HCT116 (cell line): ENCODE measurements at regions not wholly inside any gene's neighbourhood (a gene's known extent, or its start where the extent isn't known, plus 50 kb on each side); places are given as distances from the start of the nearest gene placed in this dataset.

Experiments
- ATAC-seq: fragments of 200-7000 bp; cut with Tn5 transposase; 2 replicates; pipeline ENCODE4 v1.9.1; 2020; ENCODE audit warnings: mild to moderate bottlenecking, moderate library complexity
- BruUV-seq: library from RNA; stranded (reverse); fragments of 400-500 nt; replicated peaks from 2 replicates; lab custom pipeline; 2021; lab: Mats Ljungman, UMichigan
- CTCF ChIA-PET: fragments of 300-600 bp; sonication (Branson Sonifier 250); formaldehyde crosslinking; loops from one replicate; lab custom pipeline; 2021; ENCODE audit warnings: antibody characterized with exemption; lab: Charles Lee
- POLR2A ChIA-PET: fragments of 300-600, 350-600 bp; sonication (Branson Sonifier 250); formaldehyde crosslinking; loops from one replicate; lab custom pipeline; 2021; ENCODE audit warnings: antibody characterized with exemption; lab: Charles Lee
- RAD21 ChIA-PET, 2 experiments: fragments of 300-600 bp; sonication (Branson Sonifier 250); formaldehyde crosslinking; loops; one replicate each; lab custom pipeline; 2023; ENCODE audit warnings: low total read pairs in 2 of 2; ENCODE audit not compliant: uncharacterized antibody in 2 of 2, unreplicated experiment in 2 of 2, low non-redundant PET in 1 of 2; lab: Charles Lee
- DNase-seq: peaks from one replicate; pipeline ENCODE4 v3.0.0-alpha.2; 2010; ENCODE audit warnings: low read depth, low spot score
- H2AFZ ChIP-seq: fragments of 200-600 bp; shearing (Covaris generic), sonication (generic); 2 replicates; pipeline ENCODE4 v1.6.1; 2017; ENCODE audit warnings: low read depth, mixed run types, mixed read lengths, antibody characterized with exemption, low read length; ENCODE audit not compliant: poor library complexity, severe bottlenecking
- H3K27ac ChIP-seq: 2 replicates; pipeline ENCODE4 v1.5.1; 2012; ENCODE audit warnings: low read depth, low read length
- H3K27me3 ChIP-seq: fragments of 200-600 bp; sonication (generic); 2 replicates; pipeline ENCODE4 v1.6.1; 2016; ENCODE audit warnings: mixed run types, low read length, mixed read lengths; ENCODE audit not compliant: insufficient read depth
- H3K36me3 ChIP-seq, 2 experiments: fragments of 200-500 bp in 1 of 2; fragments of 200-600 bp in 1 of 2; sonication (Bioruptor generic) in 1 of 2; sonication (generic) in 1 of 2; 2 replicates each; pipeline versions ENCODE4 v1.5.1 to v1.6.1; 2014 to 2016; ENCODE audit warnings: low read length in 2 of 2, inconsistent platforms in 1 of 2, mixed read lengths in 1 of 2, mixed run types in 1 of 2; ENCODE audit not compliant: insufficient read depth in 2 of 2, control insufficient read depth in 1 of 2
- H3K4me1 ChIP-seq, 2 experiments: fragments of 200-600 bp in 1 of 2; sonication (generic) in 1 of 2; 2 replicates each; pipeline versions ENCODE4 v1.5.1 to v1.6.1; 2012 to 2017; ENCODE audit warnings: low read length in 2 of 2, inconsistent platforms in 1 of 2, mild to moderate bottlenecking in 1 of 2, mixed read lengths in 1 of 2, mixed run types in 1 of 2, moderate library complexity in 1 of 2; ENCODE audit not compliant: insufficient read depth in 2 of 2, control insufficient read depth in 1 of 2
- H3K4me2 ChIP-seq: fragments of 200-600 bp; sonication (generic); 2 replicates; pipeline ENCODE4 v1.6.1; 2017; ENCODE audit warnings: mixed run types, low read length, mixed read lengths
- H3K4me3 ChIP-seq, 2 experiments: fragments of 200-600 bp in 1 of 2; sonication (generic) in 1 of 2; replicated peaks in 1 of 2; 2 replicates each; pipeline ENCODE4 v1.5.1; 2011 to 2016; ENCODE audit warnings: low read length in 2 of 2, control low read depth in 1 of 2, low read depth in 1 of 2, mild to moderate bottlenecking in 1 of 2, mixed read lengths in 1 of 2, mixed run types in 1 of 2
- H3K79me2 ChIP-seq: fragments of 200-600 bp; sonication (generic); 2 replicates; pipeline ENCODE4 v1.6.1; 2017; ENCODE audit warnings: mild to moderate bottlenecking, mixed run types, low read length, moderate library complexity, mixed read lengths; ENCODE audit not compliant: insufficient read depth
- H3K9ac ChIP-seq: fragments of 200-600 bp; sonication (generic); 2 replicates; pipeline ENCODE4 v1.6.1; 2016; ENCODE audit warnings: low read length, mixed read lengths
- H3K9me2 ChIP-seq: fragments of 200-600 bp; sonication (generic), shearing (Covaris generic); 2 replicates; pipeline ENCODE4 v1.6.1; 2017; ENCODE audit warnings: mixed run types, mild to moderate bottlenecking, moderate library complexity; ENCODE audit not compliant: insufficient read depth
- H3K9me3 ChIP-seq, 2 experiments: fragments of 200-500 bp in 1 of 2; fragments of 200-600 bp in 1 of 2; sonication (Bioruptor generic) in 1 of 2; sonication (generic) in 1 of 2; 2 replicates each; pipeline ENCODE4 v1.6.1; 2014 to 2017; ENCODE audit warnings: low read length in 2 of 2, mixed read lengths in 2 of 2, inconsistent platforms in 1 of 2, low read depth in 1 of 2, mild to moderate bottlenecking in 1 of 2, mixed run types in 1 of 2, moderate library complexity in 1 of 2; ENCODE audit not compliant: control insufficient read depth in 1 of 2, insufficient read depth in 1 of 2
- H4K20me1 ChIP-seq: fragments of 200-600 bp; sonication (generic), shearing (Covaris generic); 2 replicates; pipeline ENCODE4 v1.6.1; 2017; ENCODE audit warnings: mixed run types, mild to moderate bottlenecking, moderate library complexity; ENCODE audit not compliant: insufficient read depth
- CBX3 ChIP-seq: IDR thresholded peaks from 2 replicates; pipeline ENCODE4 v1.6.1; 2012; ENCODE audit warnings: low read depth
- CEBPB ChIP-seq: IDR thresholded peaks from 2 replicates; pipeline ENCODE4 v1.6.1; 2012; ENCODE audit warnings: low read depth
- EGR1 ChIP-seq: IDR thresholded peaks from 2 replicates; pipeline ENCODE4 v1.6.1; 2012; ENCODE audit warnings: low read depth
- EZH2 ChIP-seq: fragments of 200-600 bp; sonication (generic); IDR thresholded peaks from 2 replicates; pipeline ENCODE4 v1.6.1; 2017; ENCODE audit warnings: antibody characterized with exemption, mixed run types
- FOSL1 ChIP-seq: IDR thresholded peaks from 2 replicates; pipeline ENCODE4 v1.6.1; 2012; ENCODE audit warnings: low read depth
- JUND ChIP-seq: IDR thresholded peaks from 2 replicates; pipeline ENCODE4 v1.6.1; 2012
- SIN3A ChIP-seq: IDR thresholded peaks from 2 replicates; pipeline ENCODE4 v1.6.1; 2012; ENCODE audit warnings: low read depth
- SP1 ChIP-seq: IDR thresholded peaks from 2 replicates; pipeline ENCODE4 v1.6.1; 2012; ENCODE audit warnings: low read depth
- SRF ChIP-seq: IDR thresholded peaks from 2 replicates; pipeline ENCODE4 v1.6.1; 2012; ENCODE audit warnings: low read depth
- TCF7L2 ChIP-seq: IDR thresholded peaks from 2 replicates; pipeline ENCODE4 v1.7.0; 2011; ENCODE audit warnings: borderline replicate concordance, inconsistent platforms; ENCODE audit not compliant: insufficient read depth, insufficient read length; ENCODE audit errors: extremely low read depth
- YY1 ChIP-seq: IDR thresholded peaks from 2 replicates; pipeline ENCODE4 v1.6.1; 2011; ENCODE audit warnings: low read length, low read depth, moderate library complexity, mild to moderate bottlenecking; ENCODE audit not compliant: insufficient replicate concordance; ENCODE audit errors: extremely low read depth
- intact Hi-C: fragments of 100-400 bp; cut with micrococcal nuclease; formaldehyde crosslinking; loops from 2 replicates; pipeline ENCODE4 v1.10.0; 2022
- TF ChIP-seq, protein P1 (sequence below): IDR thresholded peaks from 2 replicates; pipeline ENCODE4 v1.6.1; 2011; ENCODE audit warnings: mild to moderate bottlenecking, low read length, moderate library complexity; ENCODE audit not compliant: insufficient replicate concordance; ENCODE audit errors: extremely low read depth
- TF ChIP-seq, protein P2 (sequence below), 3 experiments: fragments of 200-600 bp in 1 of 3; sonication (generic) in 1 of 3; IDR thresholded peaks in 2 of 3; conservative IDR thresholded peaks in 1 of 3; 2 replicates each; pipeline ENCODE4 v1.5.1; 2012 to 2017; ENCODE audit warnings: low read depth in 2 of 3, low read length in 2 of 3, antibody characterized with exemption in 1 of 3, borderline replicate concordance in 1 of 3, control low read depth in 1 of 3, mild to moderate bottlenecking in 1 of 3, mixed read lengths in 1 of 3, mixed run types in 1 of 3, moderate library complexity in 1 of 3; ENCODE audit not compliant: insufficient read depth in 1 of 3
- TF ChIP-seq, protein P3 (sequence below): IDR thresholded peaks from 2 replicates; pipeline ENCODE4 v1.6.1; 2012; ENCODE audit warnings: low read depth

DNA sequence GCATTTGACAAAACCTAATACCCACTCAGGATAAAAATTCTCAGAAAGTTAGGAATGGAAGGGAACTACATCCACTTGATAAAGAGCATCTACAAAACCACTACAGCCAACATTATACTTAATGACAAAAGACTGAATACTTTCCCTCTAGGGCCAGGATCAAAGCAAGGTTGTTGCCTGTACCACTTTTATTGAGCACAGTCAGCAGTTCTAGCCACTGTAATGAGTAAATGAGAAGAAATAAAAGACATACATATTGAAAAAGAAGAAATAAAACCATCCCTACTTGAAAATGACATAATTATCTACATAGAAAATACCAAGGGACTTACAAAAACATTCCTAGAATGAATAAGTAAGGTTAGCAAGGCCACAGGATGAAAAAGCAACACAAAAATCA is 194.8 kb upstream of the ZNF507 start:
- ChIA-PET CTCF (no interaction called here), RAD21 (no interaction called here), POLR2A (no interaction called here)
- ATAC-seq (no peak), DNase-seq (no peak)
- no peaks in the 10 kb centered on the region for H3K27me3 ChIP-seq
- BruUV-seq: no TSS peak
- H3K36me3 ChIP-seq: no peaks in the 10 kb centered on the region
- intact Hi-C loops: no loop called here
- no peak overlapping the region for H2AFZ ChIP-seq
- TF ChIP-seq CEBPB: no peak
- H3K79me2 ChIP-seq: no peaks in the 10 kb centered on the region
- no peaks in the 10 kb centered on the region for H3K4me1 ChIP-seq
- H3K4me2 ChIP-seq: no peak overlapping the region
- no peak overlapping the region for H3K9ac ChIP-seq
- H3K9me3 ChIP-seq: no peaks in the 10 kb centered on the region; a peak in 1 of 4 replicates
- no peak overlapping the region for H3K4me3 ChIP-seq
- H4K20me1 ChIP-seq: no peaks in the 10 kb centered on the region
- no peaks in the 10 kb centered on the region for H3K9me2 ChIP-seq
- no peak overlapping the region for H3K27ac ChIP-seq

DNA sequence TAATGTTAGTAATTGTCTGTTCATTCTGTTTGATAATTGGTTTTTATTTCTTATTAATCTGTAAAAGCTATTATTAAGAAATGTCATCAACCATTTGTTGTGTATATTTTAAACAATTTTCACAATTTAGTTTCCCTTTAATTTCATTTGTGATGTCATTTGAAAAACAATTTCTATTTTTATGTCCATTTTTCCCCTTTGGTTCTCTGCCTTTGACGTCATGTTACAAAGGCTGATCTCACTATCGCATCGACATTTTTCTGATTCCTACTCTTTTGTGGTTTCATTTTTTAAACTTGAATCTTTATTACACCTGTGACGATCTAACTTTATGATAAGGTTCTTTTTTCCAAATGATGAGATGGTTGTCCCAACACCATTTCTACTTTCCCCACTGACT is 191.0 kb upstream of the ZNF507 start:
- Histone ChIP-seq H3K4me3 (no peak overlapping the region), H3K27me3 (no peaks in the 10 kb centered on the region), H2AFZ (no peak overlapping the region), H3K9me2 (no peaks in the 10 kb centered on the region), H3K79me2 (no peaks in the 10 kb centered on the region), H4K20me1 (no peaks in the 10 kb centered on the region), H3K9ac (no peak overlapping the region), H3K9me3 (no peaks in the 10 kb centered on the region), H3K27ac (no peak overlapping the region), H3K4me2 (no peak overlapping the region), H3K4me1 (no peaks in the 10 kb centered on the region), H3K36me3 (no peaks in the 10 kb centered on the region)
- intact Hi-C loops: no loop called here
- CTCF ChIA-PET: no interaction called here
- DNase-seq: no peak
- no peak for ATAC-seq
- BruUV-seq: no TSS peak
- RAD21 ChIA-PET: no interaction called here
- POLR2A ChIA-PET: no interaction called here
- TF ChIP-seq JUND: no peak
- TF ChIP-seq, protein P1, sequence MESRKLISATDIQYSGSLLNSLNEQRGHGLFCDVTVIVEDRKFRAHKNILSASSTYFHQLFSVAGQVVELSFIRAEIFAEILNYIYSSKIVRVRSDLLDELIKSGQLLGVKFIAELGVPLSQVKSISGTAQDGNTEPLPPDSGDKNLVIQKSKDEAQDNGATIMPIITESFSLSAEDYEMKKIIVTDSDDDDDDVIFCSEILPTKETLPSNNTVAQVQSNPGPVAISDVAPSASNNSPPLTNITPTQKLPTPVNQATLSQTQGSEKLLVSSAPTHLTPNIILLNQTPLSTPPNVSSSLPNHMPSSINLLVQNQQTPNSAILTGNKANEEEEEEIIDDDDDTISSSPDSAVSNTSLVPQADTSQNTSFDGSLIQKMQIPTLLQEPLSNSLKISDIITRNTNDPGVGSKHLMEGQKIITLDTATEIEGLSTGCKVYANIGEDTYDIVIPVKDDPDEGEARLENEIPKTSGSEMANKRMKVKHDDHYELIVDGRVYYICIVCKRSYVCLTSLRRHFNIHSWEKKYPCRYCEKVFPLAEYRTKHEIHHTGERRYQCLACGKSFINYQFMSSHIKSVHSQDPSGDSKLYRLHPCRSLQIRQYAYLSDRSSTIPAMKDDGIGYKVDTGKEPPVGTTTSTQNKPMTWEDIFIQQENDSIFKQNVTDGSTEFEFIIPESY: no peak
- no peak for TF ChIP-seq FOSL1
- TF ChIP-seq SIN3A: no peak
- TF ChIP-seq, protein P2, sequence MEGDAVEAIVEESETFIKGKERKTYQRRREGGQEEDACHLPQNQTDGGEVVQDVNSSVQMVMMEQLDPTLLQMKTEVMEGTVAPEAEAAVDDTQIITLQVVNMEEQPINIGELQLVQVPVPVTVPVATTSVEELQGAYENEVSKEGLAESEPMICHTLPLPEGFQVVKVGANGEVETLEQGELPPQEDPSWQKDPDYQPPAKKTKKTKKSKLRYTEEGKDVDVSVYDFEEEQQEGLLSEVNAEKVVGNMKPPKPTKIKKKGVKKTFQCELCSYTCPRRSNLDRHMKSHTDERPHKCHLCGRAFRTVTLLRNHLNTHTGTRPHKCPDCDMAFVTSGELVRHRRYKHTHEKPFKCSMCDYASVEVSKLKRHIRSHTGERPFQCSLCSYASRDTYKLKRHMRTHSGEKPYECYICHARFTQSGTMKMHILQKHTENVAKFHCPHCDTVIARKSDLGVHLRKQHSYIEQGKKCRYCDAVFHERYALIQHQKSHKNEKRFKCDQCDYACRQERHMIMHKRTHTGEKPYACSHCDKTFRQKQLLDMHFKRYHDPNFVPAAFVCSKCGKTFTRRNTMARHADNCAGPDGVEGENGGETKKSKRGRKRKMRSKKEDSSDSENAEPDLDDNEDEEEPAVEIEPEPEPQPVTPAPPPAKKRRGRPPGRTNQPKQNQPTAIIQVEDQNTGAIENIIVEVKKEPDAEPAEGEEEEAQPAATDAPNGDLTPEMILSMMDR (IDR thresholded peaks at IDR 0.05 in 2 of 3, conservative IDR thresholded peaks at IDR 0.05 in 1 of 3; ENCODE audit: borderline replicate concordance in 1 of 3, insufficient read depth in 1 of 3, low read depth in 2 of 3, low read length in 2 of 3): no peak
- TF ChIP-seq EGR1: no peak
- TF ChIP-seq EZH2: no peak
- no peak for TF ChIP-seq CEBPB
- no peak for TF ChIP-seq TCF7L2
- TF ChIP-seq CBX3: no peak
- TF ChIP-seq SP1: no peak
- TF ChIP-seq SRF: no peak
- no peak for TF ChIP-seq YY1
- TF ChIP-seq, protein P3, sequence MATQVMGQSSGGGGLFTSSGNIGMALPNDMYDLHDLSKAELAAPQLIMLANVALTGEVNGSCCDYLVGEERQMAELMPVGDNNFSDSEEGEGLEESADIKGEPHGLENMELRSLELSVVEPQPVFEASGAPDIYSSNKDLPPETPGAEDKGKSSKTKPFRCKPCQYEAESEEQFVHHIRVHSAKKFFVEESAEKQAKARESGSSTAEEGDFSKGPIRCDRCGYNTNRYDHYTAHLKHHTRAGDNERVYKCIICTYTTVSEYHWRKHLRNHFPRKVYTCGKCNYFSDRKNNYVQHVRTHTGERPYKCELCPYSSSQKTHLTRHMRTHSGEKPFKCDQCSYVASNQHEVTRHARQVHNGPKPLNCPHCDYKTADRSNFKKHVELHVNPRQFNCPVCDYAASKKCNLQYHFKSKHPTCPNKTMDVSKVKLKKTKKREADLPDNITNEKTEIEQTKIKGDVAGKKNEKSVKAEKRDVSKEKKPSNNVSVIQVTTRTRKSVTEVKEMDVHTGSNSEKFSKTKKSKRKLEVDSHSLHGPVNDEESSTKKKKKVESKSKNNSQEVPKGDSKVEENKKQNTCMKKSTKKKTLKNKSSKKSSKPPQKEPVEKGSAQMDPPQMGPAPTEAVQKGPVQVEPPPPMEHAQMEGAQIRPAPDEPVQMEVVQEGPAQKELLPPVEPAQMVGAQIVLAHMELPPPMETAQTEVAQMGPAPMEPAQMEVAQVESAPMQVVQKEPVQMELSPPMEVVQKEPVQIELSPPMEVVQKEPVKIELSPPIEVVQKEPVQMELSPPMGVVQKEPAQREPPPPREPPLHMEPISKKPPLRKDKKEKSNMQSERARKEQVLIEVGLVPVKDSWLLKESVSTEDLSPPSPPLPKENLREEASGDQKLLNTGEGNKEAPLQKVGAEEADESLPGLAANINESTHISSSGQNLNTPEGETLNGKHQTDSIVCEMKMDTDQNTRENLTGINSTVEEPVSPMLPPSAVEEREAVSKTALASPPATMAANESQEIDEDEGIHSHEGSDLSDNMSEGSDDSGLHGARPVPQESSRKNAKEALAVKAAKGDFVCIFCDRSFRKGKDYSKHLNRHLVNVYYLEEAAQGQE: no peak
